Endodermal cell (in vitro differentiated cells): ENCODE measurements at regions not wholly inside any gene's neighbourhood (a gene's known extent, or its start where the extent isn't known, plus 50 kb on each side); places are given as distances from the start of the nearest gene placed in this dataset.

Source experiments
- DNase-seq: peaks from one replicate; pipeline ENCODE4 v3.0.0-alpha.2; 2017
- H3K27ac ChIP-seq: 2 replicates; pipeline ENCODE4 v1.5.1; 2013; ENCODE audit warnings: mild to moderate bottlenecking, low read depth, low read length, moderate library complexity
- H3K27me3 ChIP-seq: 2 replicates; pipeline ENCODE4 v1.6.1; 2013; ENCODE audit warnings: mild to moderate bottlenecking, low read length, moderate library complexity; ENCODE audit not compliant: insufficient read depth, control insufficient read depth, poor library complexity, severe bottlenecking
- H3K36me3 ChIP-seq: 2 replicates; pipeline ENCODE4 v1.7.0; 2013; ENCODE audit warnings: mild to moderate bottlenecking, low read length, moderate library complexity; ENCODE audit not compliant: control insufficient read depth, insufficient read depth
- H3K4me1 ChIP-seq: one replicate; pipeline ENCODE4 v1.7.0; 2013; ENCODE audit warnings: low read length; ENCODE audit not compliant: control insufficient read depth, insufficient read depth
- H3K4me3 ChIP-seq: 2 replicates; pipeline ENCODE4 v1.5.1; 2013; ENCODE audit warnings: mild to moderate bottlenecking, low read length, moderate library complexity
- H3K9ac ChIP-seq: 2 replicates; pipeline ENCODE4 v1.6.1; 2013; ENCODE audit warnings: mild to moderate bottlenecking, low read length, moderate library complexity; ENCODE audit not compliant: poor library complexity, severe bottlenecking; ENCODE audit errors: extremely low read depth
- H3K9me3 ChIP-seq: 2 replicates; pipeline ENCODE4 v1.6.1; 2013; ENCODE audit warnings: mild to moderate bottlenecking, low read length, moderate library complexity; ENCODE audit not compliant: control insufficient read depth
- H3K27ac Mint-ChIP-seq: 2 replicates; pipeline ENCODE4 v1.8.0; 2020; ENCODE audit warnings: mixed read lengths
- H3K27me3 Mint-ChIP-seq: 2 replicates; pipeline ENCODE4 v1.8.0; 2021; ENCODE audit warnings: mild to moderate bottlenecking, mixed read lengths; ENCODE audit not compliant: insufficient read depth
- H3K36me3 Mint-ChIP-seq: 2 replicates; pipeline ENCODE4 v1.8.0; 2020; ENCODE audit warnings: low read depth, mixed read lengths
- H3K4me1 Mint-ChIP-seq: 2 replicates; pipeline ENCODE4 v1.8.0; 2020; ENCODE audit warnings: mixed read lengths
- H3K4me3 Mint-ChIP-seq: 2 replicates; pipeline ENCODE4 v1.8.0; 2020; ENCODE audit warnings: mild to moderate bottlenecking, moderate library complexity, mixed read lengths
- H3K9me3 Mint-ChIP-seq: 2 replicates; pipeline ENCODE4 v1.8.0; 2020; ENCODE audit warnings: mild to moderate bottlenecking, mixed read lengths
- CTCF ChIP-seq: fragments of 200-600 bp; sonication (generic); conservative IDR thresholded peaks from 2 replicates; pipeline ENCODE4 v1.5.0; 2021; ENCODE audit warnings: antibody characterized with exemption, mild to moderate bottlenecking
- WGBS, 2 experiments: methylation state at CpG; one replicate each; pipeline versions ENCODE4 v1.1.5 to v1.1.7; 2013; ENCODE audit warnings: missing lambda C conversion rate in 2 of 2, mixed read lengths in 1 of 2; ENCODE audit not compliant: insufficient coverage in 1 of 2, insufficient read length in 1 of 2; 5-methylcytosine and 5-hydroxymethylcytosine counted together

GRCh38 chr12:65634061-65634460, 190.2 kb upstream of the HMGA2 start:
- 78 to 94% methylated on average over 3 of the region's 3 CpGs for WGBS, 2 experiments
- H3K9ac ChIP-seq, result no peak overlapping the region
- H3K27ac ChIP-seq, result no peak overlapping the region

GRCh38 chr12:65634626-65635331, 189.5 kb upstream of the HMGA2 start:
- Mint-ChIP-seq H3K27me3 (peaks cover 18% of the 10 kb centered on the region), H3K9me3 (no peaks in the 10 kb centered on the region), H3K4me1 (peaks cover 23% of the 10 kb centered on the region), H3K36me3 (no peaks in the 10 kb centered on the region), H3K27ac (no peak overlapping the region), H3K4me3 (no peak overlapping the region)
- no peak for TF ChIP-seq CTCF
- H3K36me3 ChIP-seq, result no peaks in the 10 kb centered on the region
- no peak overlapping the region for H3K27ac ChIP-seq
- DNase-seq, result no peak
- H3K4me1 ChIP-seq, result peaks cover 22% of the 10 kb centered on the region
- H3K9ac ChIP-seq, result no peak overlapping the region
- no peaks in the 10 kb centered on the region for H3K9me3 ChIP-seq
- no peak overlapping the region for H3K4me3 ChIP-seq
- no peaks in the 10 kb centered on the region for H3K27me3 ChIP-seq
- 92 to 94% methylated on average over 5 to 6 of the region's 6 CpGs for WGBS, 2 experiments

More at GRCh38 chr12:65634061-65634460, 190.2 kb upstream of the HMGA2 start:
- H3K36me3 Mint-ChIP-seq, result no peaks in the 10 kb centered on the region
- H3K27me3 Mint-ChIP-seq, result peaks cover 13% of the 10 kb centered on the region
- peaks cover 22% of the 10 kb centered on the region for H3K4me1 ChIP-seq
- TF ChIP-seq CTCF, result no peak
- no peaks in the 10 kb centered on the region for H3K9me3 ChIP-seq
- no peaks in the 10 kb centered on the region for H3K36me3 ChIP-seq
- H3K27ac Mint-ChIP-seq, result no peak overlapping the region
- DNase-seq, result no peak
- H3K9me3 Mint-ChIP-seq, result no peaks in the 10 kb centered on the region
- peaks cover 22% of the 10 kb centered on the region for H3K4me1 Mint-ChIP-seq
- no peaks in the 10 kb centered on the region for H3K27me3 ChIP-seq
- no peak overlapping the region for H3K4me3 Mint-ChIP-seq
- H3K4me3 ChIP-seq, result no peak overlapping the region

- Mint-ChIP-seq H3K4me3 (no peak overlapping the region), H3K27me3 (peaks cover 24% of the 10 kb centered on the region), H3K36me3 (no peaks in the 10 kb centered on the region), H3K9me3 (no peaks in the 10 kb centered on the region), H3K4me1 (peaks cover 25% of the 10 kb centered on the region), H3K27ac (no peak overlapping the region)
- peaks cover 25% of the 10 kb centered on the region for H3K4me1 ChIP-seq
- H3K4me3 ChIP-seq, result no peak overlapping the region
- no peak overlapping the region for H3K27ac ChIP-seq
- WGBS, 2 experiments, result 100% methylated on average over 1 of the region's 1 CpG
- H3K27me3 ChIP-seq, result no peaks in the 10 kb centered on the region
- no peak for TF ChIP-seq CTCF
- DNase-seq, result no peak
- H3K9me3 ChIP-seq, result no peaks in the 10 kb centered on the region
- H3K36me3 ChIP-seq, result no peaks in the 10 kb centered on the region
- no peak overlapping the region for H3K9ac ChIP-seq
Measured at GRCh38 chr12:65636436-65636835, 187.8 kb upstream of the HMGA2 start.
